Panc1 (cell line): ENCODE measurements at regions not wholly inside any gene's neighbourhood (a gene's known extent, or its start where the extent isn't known, plus 50 kb on each side); places are given as distances from the start of the nearest gene placed in this dataset.

ENCODE experiments used
- ATAC-seq: fragments of 200-7000 bp; cut with Tn5 transposase; 2 replicates; pipeline ENCODE4 v1.9.1; 2020; ENCODE audit warnings: mild to moderate bottlenecking, moderate library complexity
- BruUV-seq: library from RNA; stranded (reverse); fragments of 400-500 nt; replicated peaks from 2 replicates; lab custom pipeline; 2021; lab: Mats Ljungman, UMichigan
- CTCF ChIA-PET: fragments of 300-600 bp; sonication (Branson Sonifier 250); formaldehyde crosslinking; loops from one replicate; lab custom pipeline; 2022; ENCODE audit warnings: antibody characterized with exemption; lab: Charles Lee
- POLR2A ChIA-PET: fragments of 300-600 bp; sonication (Branson Sonifier 250); formaldehyde crosslinking; loops from one replicate; lab custom pipeline; 2022; ENCODE audit warnings: antibody characterized with exemption; lab: Charles Lee
- DNase-seq: peaks from one replicate; pipeline ENCODE4 v3.0.0-alpha.2; 2010; ENCODE audit warnings: low read depth, low spot score
- H3K27ac ChIP-seq: 2 replicates; pipeline ENCODE4 v1.5.1; 2011; ENCODE audit warnings: mild to moderate bottlenecking, low read length, inconsistent platforms
- H3K27me3 ChIP-seq: fragments of 200-500 bp; sonication (Bioruptor generic); 2 replicates; pipeline ENCODE4 v1.6.0; 2014; ENCODE audit warnings: low read length, inconsistent platforms; ENCODE audit not compliant: control insufficient read depth, insufficient read depth
- H3K36me3 ChIP-seq: fragments of 200-500 bp; sonication (Bioruptor generic); 2 replicates; pipeline ENCODE4 v1.5.1; 2014; ENCODE audit warnings: inconsistent platforms, mild to moderate bottlenecking, low read length, moderate library complexity; ENCODE audit not compliant: control insufficient read depth, insufficient read depth
- H3K4me1 ChIP-seq: 2 replicates; pipeline ENCODE4 v1.5.1; 2011; ENCODE audit warnings: inconsistent platforms, mild to moderate bottlenecking, low read length, moderate library complexity; ENCODE audit not compliant: control insufficient read depth, insufficient read depth
- H3K4me3 ChIP-seq, 2 experiments: 2 replicates each; pipeline ENCODE4 v1.5.1; 2011 to 2012; ENCODE audit warnings: low read depth in 2 of 2, low read length in 2 of 2, mild to moderate bottlenecking in 2 of 2, inconsistent platforms in 1 of 2, moderate library complexity in 1 of 2
- H3K9me3 ChIP-seq: fragments of 200-500 bp; sonication (Bioruptor generic); 2 replicates; pipeline ENCODE4 v1.5.1; 2014; ENCODE audit warnings: low read depth, mild to moderate bottlenecking, inconsistent platforms, low read length, moderate library complexity; ENCODE audit not compliant: control insufficient read depth, insufficient read depth
- POLR2AphosphoS5 ChIP-seq: IDR thresholded peaks from 2 replicates; pipeline ENCODE4 v1.6.1; 2012; ENCODE audit warnings: mild to moderate bottlenecking, low read depth, low read length, moderate library complexity
- SIN3A ChIP-seq: IDR thresholded peaks from 2 replicates; pipeline ENCODE4 v1.6.1; 2012; ENCODE audit warnings: low read depth, mild to moderate bottlenecking, low read length, moderate library complexity, borderline replicate concordance; ENCODE audit not compliant: insufficient read depth
- TCF7L2 ChIP-seq: IDR thresholded peaks from 2 replicates; pipeline ENCODE4 v1.6.1; 2011; ENCODE audit warnings: mild to moderate bottlenecking, low read depth, low read length, inconsistent platforms
- in situ Hi-C: cut with HindIII; loops from 2 replicates; pipeline ENCODE4 v1.10.0; 2016; ENCODE audit warnings: low sequenced_read_pairs, low pct_unique_long_range_greater_than_20kb
- intact Hi-C: fragments of 100-400 bp; cut with micrococcal nuclease; formaldehyde crosslinking; loops from one replicate; pipeline ENCODE4 v1.10.0; 2022; ENCODE audit not compliant: unreplicated experiment
- TF ChIP-seq, protein P1 (sequence below): fragments of 450-650 bp; IDR thresholded peaks from 2 replicates; pipeline ENCODE4 v1.5.1; 2017; ENCODE audit warnings: mild to moderate bottlenecking
- TF ChIP-seq, protein P2 (sequence below), 2 experiments: IDR thresholded peaks; 2 replicates each; pipeline ENCODE4 v1.6.1; 2011 to 2012; ENCODE audit warnings: low read depth in 2 of 2, control low read depth in 1 of 2, low read length in 1 of 2, mild to moderate bottlenecking in 1 of 2, moderate library complexity in 1 of 2; ENCODE audit not compliant: insufficient read depth in 1 of 2

DNA sequence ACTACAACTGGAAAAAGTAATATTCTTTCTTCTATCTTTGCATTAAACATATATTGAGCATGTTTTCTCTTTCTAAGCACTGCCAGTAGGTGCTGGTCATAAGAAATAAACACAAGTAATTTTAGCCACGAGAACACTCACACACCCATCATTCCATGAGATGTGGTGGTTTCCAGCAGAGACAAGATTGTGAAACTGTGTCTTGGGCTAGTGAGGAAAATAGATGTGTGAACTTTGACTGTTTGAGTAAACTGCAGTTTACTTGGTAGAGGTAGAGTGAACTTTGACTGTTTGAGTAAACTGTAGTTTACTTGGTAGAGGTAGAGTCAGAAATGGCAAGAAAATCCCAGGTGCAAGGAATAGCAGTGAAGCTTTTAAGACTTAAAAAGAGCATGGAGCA is 300.9 kb upstream of the HS3ST1 start:
- in situ Hi-C loops (no loop called here), intact Hi-C loops (no loop called here)
- Histone ChIP-seq H3K27ac (no peak overlapping the region), H3K4me1 (no peaks in the 10 kb centered on the region), H3K9me3 (no peaks in the 10 kb centered on the region), H3K4me3 (no peak overlapping the region), H3K36me3 (no peaks in the 10 kb centered on the region), H3K27me3 (no peaks in the 10 kb centered on the region)
- ATAC-seq (no peak), DNase-seq (no peak)
- CTCF ChIA-PET = interaction anchor here (0.6 kb wide), 1 partner anchor 330 kb away, joined by 3 read pairs; no protein-coding TSS in a partner anchor
- no peak for TF ChIP-seq SIN3A
- TF ChIP-seq, protein P1, sequence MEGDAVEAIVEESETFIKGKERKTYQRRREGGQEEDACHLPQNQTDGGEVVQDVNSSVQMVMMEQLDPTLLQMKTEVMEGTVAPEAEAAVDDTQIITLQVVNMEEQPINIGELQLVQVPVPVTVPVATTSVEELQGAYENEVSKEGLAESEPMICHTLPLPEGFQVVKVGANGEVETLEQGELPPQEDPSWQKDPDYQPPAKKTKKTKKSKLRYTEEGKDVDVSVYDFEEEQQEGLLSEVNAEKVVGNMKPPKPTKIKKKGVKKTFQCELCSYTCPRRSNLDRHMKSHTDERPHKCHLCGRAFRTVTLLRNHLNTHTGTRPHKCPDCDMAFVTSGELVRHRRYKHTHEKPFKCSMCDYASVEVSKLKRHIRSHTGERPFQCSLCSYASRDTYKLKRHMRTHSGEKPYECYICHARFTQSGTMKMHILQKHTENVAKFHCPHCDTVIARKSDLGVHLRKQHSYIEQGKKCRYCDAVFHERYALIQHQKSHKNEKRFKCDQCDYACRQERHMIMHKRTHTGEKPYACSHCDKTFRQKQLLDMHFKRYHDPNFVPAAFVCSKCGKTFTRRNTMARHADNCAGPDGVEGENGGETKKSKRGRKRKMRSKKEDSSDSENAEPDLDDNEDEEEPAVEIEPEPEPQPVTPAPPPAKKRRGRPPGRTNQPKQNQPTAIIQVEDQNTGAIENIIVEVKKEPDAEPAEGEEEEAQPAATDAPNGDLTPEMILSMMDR = no peak
- TF ChIP-seq, protein P2, sequence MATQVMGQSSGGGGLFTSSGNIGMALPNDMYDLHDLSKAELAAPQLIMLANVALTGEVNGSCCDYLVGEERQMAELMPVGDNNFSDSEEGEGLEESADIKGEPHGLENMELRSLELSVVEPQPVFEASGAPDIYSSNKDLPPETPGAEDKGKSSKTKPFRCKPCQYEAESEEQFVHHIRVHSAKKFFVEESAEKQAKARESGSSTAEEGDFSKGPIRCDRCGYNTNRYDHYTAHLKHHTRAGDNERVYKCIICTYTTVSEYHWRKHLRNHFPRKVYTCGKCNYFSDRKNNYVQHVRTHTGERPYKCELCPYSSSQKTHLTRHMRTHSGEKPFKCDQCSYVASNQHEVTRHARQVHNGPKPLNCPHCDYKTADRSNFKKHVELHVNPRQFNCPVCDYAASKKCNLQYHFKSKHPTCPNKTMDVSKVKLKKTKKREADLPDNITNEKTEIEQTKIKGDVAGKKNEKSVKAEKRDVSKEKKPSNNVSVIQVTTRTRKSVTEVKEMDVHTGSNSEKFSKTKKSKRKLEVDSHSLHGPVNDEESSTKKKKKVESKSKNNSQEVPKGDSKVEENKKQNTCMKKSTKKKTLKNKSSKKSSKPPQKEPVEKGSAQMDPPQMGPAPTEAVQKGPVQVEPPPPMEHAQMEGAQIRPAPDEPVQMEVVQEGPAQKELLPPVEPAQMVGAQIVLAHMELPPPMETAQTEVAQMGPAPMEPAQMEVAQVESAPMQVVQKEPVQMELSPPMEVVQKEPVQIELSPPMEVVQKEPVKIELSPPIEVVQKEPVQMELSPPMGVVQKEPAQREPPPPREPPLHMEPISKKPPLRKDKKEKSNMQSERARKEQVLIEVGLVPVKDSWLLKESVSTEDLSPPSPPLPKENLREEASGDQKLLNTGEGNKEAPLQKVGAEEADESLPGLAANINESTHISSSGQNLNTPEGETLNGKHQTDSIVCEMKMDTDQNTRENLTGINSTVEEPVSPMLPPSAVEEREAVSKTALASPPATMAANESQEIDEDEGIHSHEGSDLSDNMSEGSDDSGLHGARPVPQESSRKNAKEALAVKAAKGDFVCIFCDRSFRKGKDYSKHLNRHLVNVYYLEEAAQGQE (IDR thresholded peaks at IDR 0.05; ENCODE audit: insufficient read depth in 1 of 2, low read depth in 2 of 2, low read length in 1 of 2) = no peak
- no peak for TF ChIP-seq TCF7L2
- TF ChIP-seq POLR2AphosphoS5 = no peak
- POLR2A ChIA-PET = no interaction called here
- BruUV-seq = no TSS peak

DNA sequence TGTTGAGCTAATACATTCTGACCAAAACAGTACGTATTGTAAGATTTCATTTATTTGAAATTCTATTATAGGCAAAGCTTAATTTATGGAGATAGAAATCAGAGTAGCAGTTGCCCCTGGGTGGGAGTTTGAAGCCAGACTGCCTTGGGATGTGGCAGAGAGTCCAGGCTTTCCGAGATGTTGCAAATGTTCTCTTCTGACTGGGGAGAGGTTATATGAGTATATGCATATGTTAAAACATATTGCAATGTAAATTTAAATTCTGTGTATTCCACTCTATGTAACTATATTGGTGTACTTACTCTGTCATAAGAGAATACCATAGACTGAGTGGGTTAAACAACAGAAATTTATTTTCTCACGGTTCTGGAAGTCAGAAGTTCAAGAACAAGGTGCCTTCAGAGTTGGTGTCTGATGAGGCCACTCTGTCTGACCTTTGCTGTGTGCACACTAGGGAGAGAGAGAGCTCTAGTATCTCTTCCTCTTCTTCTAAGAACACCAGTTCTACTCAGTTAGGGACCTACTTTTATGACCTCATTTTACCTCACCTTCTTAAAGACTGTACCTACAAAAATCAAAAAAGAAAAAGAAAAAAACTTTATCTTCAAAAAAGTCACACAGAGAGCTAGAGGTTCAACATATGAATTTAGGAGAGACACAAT is 299.3 kb upstream of the HS3ST1 start:
- BruUV-seq = no TSS peak
- Histone ChIP-seq H3K36me3 (no peaks in the 10 kb centered on the region), H3K4me1 (no peaks in the 10 kb centered on the region), H3K27me3 (no peaks in the 10 kb centered on the region), H3K9me3 (no peaks in the 10 kb centered on the region), H3K27ac (no peak overlapping the region), H3K4me3 (no peak overlapping the region)
- ATAC-seq = no peak
- no peak for DNase-seq
- intact Hi-C loops (no loop called here), in situ Hi-C loops (no loop called here)
- ChIA-PET POLR2A (no interaction called here), CTCF (no interaction called here)
- TF ChIP-seq POLR2AphosphoS5 (no peak), SIN3A (no peak), TCF7L2 (no peak)
- TF ChIP-seq, protein P2 (IDR thresholded peaks at IDR 0.05; ENCODE audit: insufficient read depth in 1 of 2, low read depth in 2 of 2, low read length in 1 of 2) = no peak
- TF ChIP-seq, protein P1 = no peak
